BLaER1 (cell line): ENCODE measurements at regions not wholly inside any gene's neighbourhood (a gene's known extent, or its start where the extent isn't known, plus 50 kb on each side); places are given as distances from the start of the nearest gene placed in this dataset.

ENCODE experiments used
- H3K27ac ChIP-seq: shearing (Covaris generic); formaldehyde crosslinking; 2 replicates; pipeline ENCODE4 v1.8.1; 2022
- H3K27me3 ChIP-seq: shearing (Covaris generic); formaldehyde crosslinking; 2 replicates; pipeline ENCODE4 v1.8.1; 2022
- H3K36me3 ChIP-seq: shearing (Covaris generic); formaldehyde crosslinking; 2 replicates; pipeline ENCODE4 v1.8.1; 2022
- H3K4me1 ChIP-seq: shearing (Covaris generic); formaldehyde crosslinking; 2 replicates; pipeline ENCODE4 v1.8.1; 2022
- H3K4me2 ChIP-seq: shearing (Covaris generic); formaldehyde crosslinking; 2 replicates; pipeline ENCODE4 v1.8.1; 2022
- H3K4me3 ChIP-seq: shearing (Covaris generic); formaldehyde crosslinking; 2 replicates; pipeline ENCODE4 v1.8.1; 2022
- H3K9ac ChIP-seq: shearing (Covaris generic); formaldehyde crosslinking; 2 replicates; pipeline ENCODE4 v1.8.1; 2022
- H3K9me3 ChIP-seq: shearing (Covaris generic); formaldehyde crosslinking; 2 replicates; pipeline ENCODE4 v1.8.1; 2022
- H4K20me1 ChIP-seq: shearing (Covaris generic); formaldehyde crosslinking; 2 replicates; pipeline ENCODE4 v1.8.1; 2022
- Cebpa-rat ChIP-seq: shearing (Covaris generic); IDR thresholded peaks from 2 replicates; pipeline ENCODE4 v1.8.1; 2022

DNA sequence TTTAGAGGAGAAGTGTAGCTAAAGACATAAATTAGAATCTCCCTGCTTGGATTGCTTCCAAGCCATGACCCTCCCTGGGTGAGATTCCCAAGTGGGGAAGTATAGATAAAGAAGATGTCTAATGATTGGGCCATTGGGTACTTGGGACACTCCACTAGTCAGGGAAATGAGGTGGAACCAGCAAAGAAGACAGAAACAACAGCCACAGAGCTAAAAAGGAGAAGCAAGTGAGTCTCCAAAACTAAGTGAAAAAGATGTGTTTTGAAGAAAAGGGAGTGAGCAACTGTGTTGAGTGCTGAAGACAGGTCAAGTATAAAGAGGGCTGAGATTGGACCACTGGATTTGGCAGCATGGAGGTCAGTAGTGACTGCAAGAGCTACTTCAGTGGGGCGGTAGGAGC is 61.2 kb upstream of the FOXN2 start:
- no peak overlapping the region for H3K27ac ChIP-seq
- no peak overlapping the region for H3K9ac ChIP-seq
- no peaks in the 10 kb centered on the region for H3K36me3 ChIP-seq
- H4K20me1 ChIP-seq: no peaks in the 10 kb centered on the region
- no peaks in the 10 kb centered on the region for H3K9me3 ChIP-seq
- no peak overlapping the region for H3K4me3 ChIP-seq
- TF ChIP-seq Cebpa-rat: no peak
- H3K27me3 ChIP-seq: no peaks in the 10 kb centered on the region
- peak overlapping the region; percentile 47 for H3K4me2 ChIP-seq
- peaks cover 23% of the 10 kb centered on the region for H3K4me1 ChIP-seq

DNA sequence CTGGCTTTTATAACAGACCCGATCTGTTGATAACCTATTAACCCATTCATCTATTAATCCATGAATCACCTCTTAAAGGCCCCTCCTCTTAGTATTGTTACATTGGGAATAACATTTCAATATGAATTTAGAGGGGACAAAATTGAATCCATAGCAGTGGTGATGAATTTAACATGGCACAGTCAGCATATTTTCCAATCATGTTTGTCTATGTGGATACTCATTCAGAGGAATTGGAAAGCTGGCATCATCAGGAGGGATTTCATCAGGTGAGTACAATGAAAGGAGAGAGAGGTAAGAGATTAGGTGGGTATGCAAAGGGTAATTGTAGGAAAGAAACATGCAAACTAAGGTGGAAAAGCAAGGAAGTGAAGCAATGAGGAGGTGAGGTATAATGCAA is 59.6 kb upstream of the FOXN2 start:
- H3K27ac ChIP-seq: no peak overlapping the region
- TF ChIP-seq Cebpa-rat: no peak
- H3K4me1 ChIP-seq: peaks cover 13% of the 10 kb centered on the region
- H3K36me3 ChIP-seq: no peaks in the 10 kb centered on the region
- no peak overlapping the region for H3K4me3 ChIP-seq
- H3K9me3 ChIP-seq: no peaks in the 10 kb centered on the region
- H3K4me2 ChIP-seq: no peak overlapping the region
- H3K9ac ChIP-seq: no peak overlapping the region
- H3K27me3 ChIP-seq: no peaks in the 10 kb centered on the region
- no peaks in the 10 kb centered on the region for H4K20me1 ChIP-seq

GRCh38 chr2:48257456-48257855 is 57.0 kb upstream of the FOXN2 start:
- peaks cover 12% of the 10 kb centered on the region for H3K4me1 ChIP-seq

DNA sequence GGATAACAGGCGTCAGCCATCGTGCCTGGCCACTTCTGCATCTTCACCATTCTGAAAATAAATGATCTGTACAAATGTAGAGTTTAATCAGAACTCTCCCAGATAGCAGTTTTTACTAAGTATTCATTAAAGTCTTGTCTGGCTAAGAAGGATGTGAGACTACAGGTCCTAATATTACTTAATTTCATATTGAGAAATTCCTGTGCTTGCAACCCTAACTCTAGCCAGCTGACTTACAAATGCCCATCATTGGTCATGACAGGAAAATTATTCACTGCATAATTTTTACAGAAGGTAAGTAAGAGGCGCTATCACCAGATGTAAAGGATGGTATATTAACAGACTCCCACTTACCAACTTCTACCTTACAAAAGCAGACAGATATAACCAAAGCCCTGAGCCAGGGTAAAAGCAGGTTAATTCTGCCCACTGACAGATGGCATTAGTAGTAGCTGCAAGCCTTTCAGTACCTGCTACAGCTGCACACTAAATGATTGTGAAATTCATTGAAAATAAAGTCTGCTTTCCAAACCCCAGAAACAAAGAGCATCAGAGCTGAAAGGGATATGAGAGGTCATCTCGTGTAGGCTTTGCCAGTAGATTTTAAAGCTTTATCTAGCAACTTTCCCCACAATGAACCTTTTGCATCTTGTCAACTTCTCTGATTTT is 55.9 kb upstream of the FOXN2 start:
- H3K27ac ChIP-seq: no peak overlapping the region
- H3K9ac ChIP-seq: no peak overlapping the region
- H3K27me3 ChIP-seq: no peaks in the 10 kb centered on the region
- no peaks in the 10 kb centered on the region for H4K20me1 ChIP-seq
- H3K4me1 ChIP-seq: peaks cover 1% of the 10 kb centered on the region; the same call in 1 of the 2 replicates
- TF ChIP-seq Cebpa-rat: no peak
- H3K4me3 ChIP-seq: no peak overlapping the region
- no peaks in the 10 kb centered on the region for H3K9me3 ChIP-seq
- no peaks in the 10 kb centered on the region for H3K36me3 ChIP-seq
- no peak overlapping the region for H3K4me2 ChIP-seq

More at GRCh38 chr2:48257456-48257855, 57.0 kb upstream of the FOXN2 start:
- H4K20me1 ChIP-seq: no peaks in the 10 kb centered on the region
- H3K4me2 ChIP-seq: no peak overlapping the region
- no peak overlapping the region for H3K4me3 ChIP-seq
- no peaks in the 10 kb centered on the region for H3K36me3 ChIP-seq
- no peak for TF ChIP-seq Cebpa-rat
- H3K27me3 ChIP-seq: no peaks in the 10 kb centered on the region
- no peak overlapping the region for H3K27ac ChIP-seq
- no peaks in the 10 kb centered on the region for H3K9me3 ChIP-seq
- no peak overlapping the region for H3K9ac ChIP-seq

DNA sequence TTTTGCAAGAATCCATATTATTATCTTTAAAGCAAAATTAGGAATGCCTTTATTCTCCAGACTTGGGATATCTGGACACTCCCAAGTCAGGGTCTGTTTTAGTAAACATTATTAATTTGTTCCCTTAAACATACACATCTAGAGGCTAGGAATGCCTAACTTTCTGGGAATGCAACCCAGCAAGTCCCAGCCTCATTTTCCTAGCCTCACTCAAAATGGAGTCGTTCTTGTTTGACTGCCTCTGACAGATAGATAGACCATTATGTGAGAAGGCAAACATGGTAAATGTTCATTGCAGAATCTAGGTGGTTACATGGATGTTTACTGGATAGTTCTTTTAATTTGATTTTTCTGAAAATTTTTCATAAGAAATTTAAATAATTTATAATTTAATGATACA is 54.7 kb upstream of the FOXN2 start:
- H3K36me3 ChIP-seq: no peaks in the 10 kb centered on the region
- no peaks in the 10 kb centered on the region for H3K9me3 ChIP-seq
- H3K9ac ChIP-seq: no peak overlapping the region
- H3K4me3 ChIP-seq: no peak overlapping the region
- no peaks in the 10 kb centered on the region for H3K27me3 ChIP-seq
- no peak overlapping the region for H3K4me2 ChIP-seq
- no peaks in the 10 kb centered on the region for H4K20me1 ChIP-seq
- no peaks in the 10 kb centered on the region for H3K4me1 ChIP-seq
- TF ChIP-seq Cebpa-rat: no peak
- H3K27ac ChIP-seq: no peak overlapping the region

DNA sequence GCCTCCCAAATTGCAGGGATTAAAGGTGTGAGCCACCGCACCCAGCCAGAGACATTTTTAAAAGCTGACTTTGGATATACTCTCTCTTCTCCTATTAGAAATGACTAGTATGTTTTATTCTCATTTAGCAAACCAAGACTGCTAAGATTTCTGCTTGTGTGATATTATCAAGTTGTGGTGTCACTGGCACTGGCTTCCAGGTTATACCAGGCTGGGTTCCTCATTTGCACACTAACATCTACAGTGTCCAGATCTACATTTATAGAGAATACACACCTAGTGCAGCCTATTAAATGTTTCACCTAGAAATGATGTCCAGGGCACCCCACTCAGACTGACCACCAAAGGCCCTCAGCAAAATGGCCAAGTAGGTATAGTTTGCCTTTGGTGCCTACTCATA is 49.9 kb upstream of the FOXN2 start:
- Histone ChIP-seq H3K4me2 (no peak overlapping the region), H3K9ac (no peak overlapping the region), H3K36me3 (no peaks in the 10 kb centered on the region), H3K9me3 (no peaks in the 10 kb centered on the region), H3K27ac (no peak overlapping the region), H3K4me1 (no peaks in the 10 kb centered on the region), H3K4me3 (no peak overlapping the region), H3K27me3 (no peaks in the 10 kb centered on the region), H4K20me1 (no peaks in the 10 kb centered on the region)
- TF ChIP-seq Cebpa-rat: no peak
